ENCODE measurements at regions not wholly inside any gene's neighbourhood (a gene's known extent, or its start where the extent isn't known, plus 50 kb on each side); places are given as distances from the start of the nearest gene placed in this dataset.

DNA sequence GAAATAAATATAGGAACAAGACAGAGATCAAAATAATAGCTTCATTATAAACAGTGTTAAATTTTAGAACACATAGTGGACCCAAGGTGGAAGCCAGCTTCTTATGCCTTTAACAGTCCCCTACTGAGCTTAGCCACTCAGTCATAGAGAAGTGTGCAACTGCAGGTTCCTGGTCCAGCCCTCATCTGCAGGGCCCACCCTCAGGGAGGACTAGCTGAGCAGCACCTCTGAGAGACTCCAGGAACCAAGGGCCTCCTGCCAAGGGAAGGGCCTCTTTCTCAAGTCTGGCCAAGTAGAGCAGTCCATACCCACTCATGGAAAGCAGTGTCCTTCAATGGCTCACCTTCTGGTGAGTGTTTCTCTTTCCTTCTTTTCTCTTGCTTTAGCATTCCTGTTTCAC lies 173.7 kb upstream of the PRPS1L1 start (continued):
- TF ChIP-seq, protein P1, sequence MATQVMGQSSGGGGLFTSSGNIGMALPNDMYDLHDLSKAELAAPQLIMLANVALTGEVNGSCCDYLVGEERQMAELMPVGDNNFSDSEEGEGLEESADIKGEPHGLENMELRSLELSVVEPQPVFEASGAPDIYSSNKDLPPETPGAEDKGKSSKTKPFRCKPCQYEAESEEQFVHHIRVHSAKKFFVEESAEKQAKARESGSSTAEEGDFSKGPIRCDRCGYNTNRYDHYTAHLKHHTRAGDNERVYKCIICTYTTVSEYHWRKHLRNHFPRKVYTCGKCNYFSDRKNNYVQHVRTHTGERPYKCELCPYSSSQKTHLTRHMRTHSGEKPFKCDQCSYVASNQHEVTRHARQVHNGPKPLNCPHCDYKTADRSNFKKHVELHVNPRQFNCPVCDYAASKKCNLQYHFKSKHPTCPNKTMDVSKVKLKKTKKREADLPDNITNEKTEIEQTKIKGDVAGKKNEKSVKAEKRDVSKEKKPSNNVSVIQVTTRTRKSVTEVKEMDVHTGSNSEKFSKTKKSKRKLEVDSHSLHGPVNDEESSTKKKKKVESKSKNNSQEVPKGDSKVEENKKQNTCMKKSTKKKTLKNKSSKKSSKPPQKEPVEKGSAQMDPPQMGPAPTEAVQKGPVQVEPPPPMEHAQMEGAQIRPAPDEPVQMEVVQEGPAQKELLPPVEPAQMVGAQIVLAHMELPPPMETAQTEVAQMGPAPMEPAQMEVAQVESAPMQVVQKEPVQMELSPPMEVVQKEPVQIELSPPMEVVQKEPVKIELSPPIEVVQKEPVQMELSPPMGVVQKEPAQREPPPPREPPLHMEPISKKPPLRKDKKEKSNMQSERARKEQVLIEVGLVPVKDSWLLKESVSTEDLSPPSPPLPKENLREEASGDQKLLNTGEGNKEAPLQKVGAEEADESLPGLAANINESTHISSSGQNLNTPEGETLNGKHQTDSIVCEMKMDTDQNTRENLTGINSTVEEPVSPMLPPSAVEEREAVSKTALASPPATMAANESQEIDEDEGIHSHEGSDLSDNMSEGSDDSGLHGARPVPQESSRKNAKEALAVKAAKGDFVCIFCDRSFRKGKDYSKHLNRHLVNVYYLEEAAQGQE (IDR thresholded peaks at IDR 0.05; ENCODE audit: unreplicated experiment), result no peak
- no peak for TF ChIP-seq ZNF462 (CRISPR knock-in tag; IDR thresholded peaks at IDR 0.05)

- ATAC-seq, result no peak
- Histone ChIP-seq H4K20me1 (replicated peaks; ENCODE audit: insufficient read depth) (no peaks in the 10 kb centered on the region), H3K27me3 (ENCODE audit: insufficient read depth) (no peaks in the 10 kb centered on the region), H3K9me2 (ENCODE audit: insufficient read depth) (no peaks in the 10 kb centered on the region), H3F3A (replicated peaks; ENCODE audit: low read depth) (no peaks in the 10 kb centered on the region), H3K4me2 (no peak overlapping the region), H2AFZ (no peak overlapping the region), H3K4me3 (no peak overlapping the region), H3K36me3 (ENCODE audit: insufficient read depth) (no peaks in the 10 kb centered on the region), H3K4me1 (ENCODE audit: insufficient read depth) (no peaks in the 10 kb centered on the region), H3K27ac (ENCODE audit: low read depth) (no peak overlapping the region), H3K79me2 (replicated peaks; ENCODE audit: insufficient read depth) (no peaks in the 10 kb centered on the region)
- no peak for DNase-seq (ENCODE audit: low spot score)
- Mint-ChIP-seq H3K27me3 (ENCODE audit: insufficient read depth, low read depth, poor library complexity) (peaks cover 2% of the 10 kb centered on the region), H3K4me1 (peaks cover 4% of the 10 kb centered on the region; the same call in 1 of the 3 replicates), H3K36me3 (ENCODE audit: low read depth) (no peaks in the 10 kb centered on the region), H3K4me3 (no peak overlapping the region), H3K27ac (no peak overlapping the region), H3K9me3 (no peaks in the 10 kb centered on the region)
- TF ChIP-seq, protein P2, sequence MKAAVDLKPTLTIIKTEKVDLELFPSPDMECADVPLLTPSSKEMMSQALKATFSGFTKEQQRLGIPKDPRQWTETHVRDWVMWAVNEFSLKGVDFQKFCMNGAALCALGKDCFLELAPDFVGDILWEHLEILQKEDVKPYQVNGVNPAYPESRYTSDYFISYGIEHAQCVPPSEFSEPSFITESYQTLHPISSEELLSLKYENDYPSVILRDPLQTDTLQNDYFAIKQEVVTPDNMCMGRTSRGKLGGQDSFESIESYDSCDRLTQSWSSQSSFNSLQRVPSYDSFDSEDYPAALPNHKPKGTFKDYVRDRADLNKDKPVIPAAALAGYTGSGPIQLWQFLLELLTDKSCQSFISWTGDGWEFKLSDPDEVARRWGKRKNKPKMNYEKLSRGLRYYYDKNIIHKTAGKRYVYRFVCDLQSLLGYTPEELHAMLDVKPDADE (IDR thresholded peaks at IDR 0.05), result no peak
- TF ChIP-seq, protein P1 (IDR thresholded peaks at IDR 0.05; ENCODE audit: unreplicated experiment), result no peak
- no peak for TF ChIP-seq EZH2 (IDR thresholded peaks at IDR 0.05; ENCODE audit: low read depth, unreplicated experiment)
- no peak for TF ChIP-seq EZH2phosphoT487 (IDR thresholded peaks at IDR 0.05; ENCODE audit: unreplicated experiment)
- TF ChIP-seq, protein P3, sequence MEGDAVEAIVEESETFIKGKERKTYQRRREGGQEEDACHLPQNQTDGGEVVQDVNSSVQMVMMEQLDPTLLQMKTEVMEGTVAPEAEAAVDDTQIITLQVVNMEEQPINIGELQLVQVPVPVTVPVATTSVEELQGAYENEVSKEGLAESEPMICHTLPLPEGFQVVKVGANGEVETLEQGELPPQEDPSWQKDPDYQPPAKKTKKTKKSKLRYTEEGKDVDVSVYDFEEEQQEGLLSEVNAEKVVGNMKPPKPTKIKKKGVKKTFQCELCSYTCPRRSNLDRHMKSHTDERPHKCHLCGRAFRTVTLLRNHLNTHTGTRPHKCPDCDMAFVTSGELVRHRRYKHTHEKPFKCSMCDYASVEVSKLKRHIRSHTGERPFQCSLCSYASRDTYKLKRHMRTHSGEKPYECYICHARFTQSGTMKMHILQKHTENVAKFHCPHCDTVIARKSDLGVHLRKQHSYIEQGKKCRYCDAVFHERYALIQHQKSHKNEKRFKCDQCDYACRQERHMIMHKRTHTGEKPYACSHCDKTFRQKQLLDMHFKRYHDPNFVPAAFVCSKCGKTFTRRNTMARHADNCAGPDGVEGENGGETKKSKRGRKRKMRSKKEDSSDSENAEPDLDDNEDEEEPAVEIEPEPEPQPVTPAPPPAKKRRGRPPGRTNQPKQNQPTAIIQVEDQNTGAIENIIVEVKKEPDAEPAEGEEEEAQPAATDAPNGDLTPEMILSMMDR (conservative IDR thresholded peaks at IDR 0.05; ENCODE audit: low read depth in 2 of 2), result no peak
- no peak for TF ChIP-seq STAT1 (IDR thresholded peaks at IDR 0.05; ENCODE audit: unreplicated experiment)
Measured at GRCh38 chr7:18202315-18203045, 174.8 kb upstream of the PRPS1L1 start.

Data from GM23338 (cell line).